AG04450 (cell line): ENCODE measurements at regions not wholly inside any gene's neighbourhood (a gene's known extent, or its start where the extent isn't known, plus 50 kb on each side); places are given as distances from the start of the nearest gene placed in this dataset.

Source experiments
- CTCF ChIA-PET: fragments of 300-600, 350-600 bp; formaldehyde crosslinking; extraction: SDS; loops from one replicate; lab custom pipeline; 2022; ENCODE audit warnings: antibody characterized with exemption, inconsistent platforms; lab: Charles Lee
- POLR2A ChIA-PET: fragments of 350-600 bp; formaldehyde crosslinking; extraction: SDS; loops from one replicate; lab custom pipeline; 2021; ENCODE audit warnings: antibody characterized with exemption, inconsistent platforms; lab: Yijun Ruan, JAX
- DNase-seq: peaks from one replicate; pipeline ENCODE4 v3.0.0-alpha.2; 2011; ENCODE audit warnings: low read depth, low spot score
- H3K27ac ChIP-seq: one replicate; pipeline ENCODE4 v1.5.1; 2012; ENCODE audit warnings: low read depth, low read length, control low read depth
- H3K27me3 ChIP-seq: one replicate; pipeline ENCODE4 v1.6.0; 2012; ENCODE audit warnings: low read length; ENCODE audit not compliant: control insufficient read depth, insufficient read depth
- H3K4me3 ChIP-seq: 2 replicates; pipeline ENCODE4 v1.5.1; 2011; ENCODE audit warnings: mild to moderate bottlenecking, low read depth, low read length, control low read depth
- H3K9me3 ChIP-seq: 2 replicates; pipeline ENCODE4 v1.5.1; 2012; ENCODE audit warnings: low read length; ENCODE audit not compliant: control insufficient read depth, insufficient read depth
- CTCF ChIP-seq: IDR thresholded peaks from 2 replicates; pipeline ENCODE4 v1.5.1; 2011; ENCODE audit warnings: low read depth, low read length, control low read depth, inconsistent platforms

GRCh38 chr14:51533160-51533559, 118.5 kb upstream of the FRMD6 start:
- Histone ChIP-seq H3K27me3 (no peaks in the 10 kb centered on the region), H3K9me3 (no peaks in the 10 kb centered on the region), H3K27ac (no peak overlapping the region), H3K4me3 (no peak overlapping the region)
- CTCF ChIA-PET, result interaction anchor here (0.5 to 0.6 kb wide), 2 partner anchors 251 to 566 kb away, joined by 3 to 4 read pairs; no protein-coding TSS in a partner anchor
- TF ChIP-seq CTCF, result no peak
- no peak for DNase-seq
- POLR2A ChIA-PET, result interaction anchor here (0.7 to 1.6 kb wide), 2 partner anchors 14 to 86 kb away, joined by 3 to 4 read pairs; no protein-coding TSS in a partner anchor

GRCh38 chr14:51533872-51534553, 117.7 kb upstream of the FRMD6 start:
- POLR2A ChIA-PET, result interaction anchor here (1.0 to 1.6 kb wide), 2 partner anchors 11 to 13 kb away, joined by 3 to 4 read pairs; no protein-coding TSS in a partner anchor
- H3K9me3 ChIP-seq, result no peaks in the 10 kb centered on the region
- DNase-seq, result no peak
- H3K27ac ChIP-seq, result peak overlapping the region; percentile 40
- no peaks in the 10 kb centered on the region for H3K27me3 ChIP-seq
- no peak overlapping the region for H3K4me3 ChIP-seq
- no peak for TF ChIP-seq CTCF
- CTCF ChIA-PET, result interaction anchor here (0.5 kb wide), 1 partner anchor 570 kb away, joined by 3 read pairs; no protein-coding TSS in a partner anchor

GRCh38 chr14:51534610-51535011, 117.1 kb upstream of the FRMD6 start:
- Histone ChIP-seq H3K27me3 (no peaks in the 10 kb centered on the region), H3K9me3 (no peaks in the 10 kb centered on the region), H3K4me3 (no peak overlapping the region), H3K27ac (no peak overlapping the region)
- no peak for TF ChIP-seq CTCF
- CTCF ChIA-PET, result no interaction called here
- DNase-seq, result no peak
- POLR2A ChIA-PET, result interaction anchor here (1.0 kb wide), 1 partner anchor 12 kb away, joined by 3 read pairs; no protein-coding TSS in a partner anchor

- Histone ChIP-seq H3K9me3 (no peaks in the 10 kb centered on the region), H3K4me3 (no peak overlapping the region), H3K27me3 (no peaks in the 10 kb centered on the region), H3K27ac (no peak overlapping the region)
- no peak for DNase-seq
- POLR2A ChIA-PET, result no interaction called here
- no peak for TF ChIP-seq CTCF
- CTCF ChIA-PET, result interaction anchor here (1.3 kb wide), 1 partner anchor 12 kb away, joined by 3 read pairs; no protein-coding TSS in a partner anchor
These were observed 116.2 kb upstream of the FRMD6 start for GRCh38 chr14:51535443-51536044.

GRCh38 chr14:51538973-51539372, 112.7 kb upstream of the FRMD6 start:
- ChIA-PET POLR2A (interaction anchor here (1.1 kb wide), 1 partner anchor 8 kb away, joined by 4 read pairs; no protein-coding TSS in a partner anchor), CTCF (no interaction called here)
- Histone ChIP-seq H3K9me3 (no peaks in the 10 kb centered on the region), H3K4me3 (no peak overlapping the region), H3K27me3 (no peaks in the 10 kb centered on the region), H3K27ac (peak overlapping the region; percentile 50)
- no peak for DNase-seq
- no peak for TF ChIP-seq CTCF
